AG09309 (cell line): ENCODE measurements at regions not wholly inside any gene's neighbourhood (a gene's known extent, or its start where the extent isn't known, plus 50 kb on each side); places are given as distances from the start of the nearest gene placed in this dataset.
A peak's percentile ranks its signal among the peaks of the same experiment; 100 is the strongest.
"Not testable (repeated sequence)": the region's sequence is repeated elsewhere in the genome, so short reads cannot be mapped to it uniquely, and the experiment has no call there.

Experiments
- DNase-seq: peaks from one replicate; pipeline ENCODE4 v3.0.0-alpha.2; 2010; ENCODE audit warnings: low read depth
- H3K4me3 ChIP-seq: 2 replicates; pipeline ENCODE4 v1.5.1; 2011; ENCODE audit warnings: mild to moderate bottlenecking, low read depth, low read length, moderate library complexity; ENCODE audit not compliant: control insufficient read depth
- CTCF ChIP-seq: IDR thresholded peaks from 2 replicates; pipeline ENCODE4 v1.5.1; 2011; ENCODE audit warnings: mild to moderate bottlenecking, low read depth, low read length, inconsistent platforms; ENCODE audit not compliant: insufficient read depth, control insufficient read depth; ENCODE audit errors: missing control alignments

GRCh38 chr18:76613755-76614120, 118.7 kb upstream of the ZNF516 start:
- H3K4me3 ChIP-seq = no peak overlapping the region
- TF ChIP-seq CTCF = no peak
- no peak for DNase-seq

- H3K4me3 ChIP-seq = no peak overlapping the region
- TF ChIP-seq CTCF = no peak
- no peak for DNase-seq
Observed at GRCh38 chr18:76613053-76613754, 118.2 kb upstream of the ZNF516 start.

GRCh38 chr18:76611750-76612045, 116.7 kb upstream of the ZNF516 start:
- H3K4me3 ChIP-seq = not testable (repeated sequence)

GRCh38 chr18:76610933-76611749, 116.1 kb upstream of the ZNF516 start:
- H3K4me3 ChIP-seq = peak overlapping the region; percentile 2
- no peak for TF ChIP-seq CTCF
- DNase-seq = peak; percentile 34

More at GRCh38 chr18:76611750-76612045, 116.7 kb upstream of the ZNF516 start:
- not testable (repeated sequence) for DNase-seq

GRCh38 chr18:76610012-76610411, 115.0 kb upstream of the ZNF516 start:
- no peak overlapping the region for H3K4me3 ChIP-seq
- no peak for TF ChIP-seq CTCF
- DNase-seq = no peak

GRCh38 chr18:76605341-76605929, 110.4 kb upstream of the ZNF516 start:
- TF ChIP-seq CTCF = no peak
- H3K4me3 ChIP-seq = no peak overlapping the region
- no peak for DNase-seq

GRCh38 chr18:76604935-76605240, 109.8 kb upstream of the ZNF516 start:
- DNase-seq = no peak
- H3K4me3 ChIP-seq = no peak overlapping the region
- TF ChIP-seq CTCF = no peak
